Omental fat pad (tissue), 3 donors: ENCODE measurements at regions not wholly inside any gene's neighbourhood (a gene's known extent, or its start where the extent isn't known, plus 50 kb on each side); places are given as distances from the start of the nearest gene placed in this dataset.
"Not testable (repeated sequence)": the region's sequence is repeated elsewhere in the genome, so short reads cannot be mapped to it uniquely, and the experiment has no call there.

ENCODE experiments used
- ATAC-seq: fragments of 150-250 bp; one replicate; pipeline ENCODE4 v1.9.1; 2016; ENCODE audit warnings: mild to moderate bottlenecking, moderate library complexity; ENCODE audit not compliant: low FRiP score
- DNase-seq: peaks from one replicate; pipeline ENCODE4 v3.0.0-alpha.2; 2019; ENCODE audit warnings: low spot score
- CTCF ChIP-seq, 3 donors: fragments of 450-650 bp; IDR thresholded peaks; one replicate each; pipeline ENCODE4 v1.5.1; 2016 to 2017; ENCODE audit warnings: antibody characterized with exemption in 3 of 3, mild to moderate bottlenecking in 3 of 3, moderate library complexity in 2 of 3

- DNase-seq: no peak
- no peak for ATAC-seq
- TF ChIP-seq CTCF (IDR thresholded peaks at IDR 0.05): no peak
Measured at GRCh38 chrX:109089359-109089758, 353.0 kb upstream of the IRS4 start.

GRCh38 chrX:109077788-109078187 is 341.4 kb upstream of the IRS4 start:
- no peak for TF ChIP-seq CTCF (IDR thresholded peaks at IDR 0.05)
- ATAC-seq (no peak), DNase-seq (no peak)

GRCh38 chrX:109054181-109054581 is 317.8 kb upstream of the IRS4 start:
- not testable (repeated sequence) for ATAC-seq, DNase-seq

GRCh38 chrX:109049903-109050302 is 313.5 kb upstream of the IRS4 start:
- DNase-seq (no peak), ATAC-seq (no peak)
- TF ChIP-seq CTCF (IDR thresholded peaks at IDR 0.05): no peak

GRCh38 chrX:109049416-109049815 is 313.1 kb upstream of the IRS4 start:
- ATAC-seq: no peak
- DNase-seq: no peak
- no peak for TF ChIP-seq CTCF (IDR thresholded peaks at IDR 0.05)

GRCh38 chrX:109040057-109040456 is 303.7 kb upstream of the IRS4 start:
- ATAC-seq (no peak), DNase-seq (no peak)
- no peak for TF ChIP-seq CTCF (IDR thresholded peaks at IDR 0.05)

- TF ChIP-seq CTCF (IDR thresholded peaks at IDR 0.05): no peak
- no peak for ATAC-seq
- DNase-seq: no peak
Measured at GRCh38 chrX:109036624-109037023, 300.3 kb upstream of the IRS4 start.

GRCh38 chrX:108993909-108994308 is 257.5 kb upstream of the IRS4 start:
- no peak for TF ChIP-seq CTCF (IDR thresholded peaks at IDR 0.05)
- no peak for ATAC-seq
- no peak for DNase-seq

GRCh38 chrX:108972899-108973298 is 236.5 kb upstream of the IRS4 start:
- not testable (repeated sequence) for ATAC-seq, DNase-seq
